Parathyroid adenoma (tissue), 2 donors: ENCODE measurements at regions not wholly inside any gene's neighbourhood (a gene's known extent, or its start where the extent isn't known, plus 50 kb on each side); places are given as distances from the start of the nearest gene placed in this dataset.
"Not testable (repeated sequence)": the region's sequence is repeated elsewhere in the genome, so short reads cannot be mapped to it uniquely, and the experiment has no call there.

Experiments used
- H2AFZ ChIP-seq: fragments of 300-600 bp; sonication (generic); one replicate; pipeline ENCODE4 v1.7.0; 2017; ENCODE audit warnings: antibody characterized with exemption, mild to moderate bottlenecking
- H3K27ac ChIP-seq: fragments of 300-600 bp; sonication (generic); one replicate; pipeline ENCODE4 v1.7.0; 2017
- H3K27me3 ChIP-seq: fragments of 300-600 bp; sonication (generic); one replicate; pipeline ENCODE4 v1.7.0; 2017; ENCODE audit warnings: low read length; ENCODE audit not compliant: control insufficient read depth, insufficient read depth
- H3K36me3 ChIP-seq: fragments of 300-600 bp; sonication (generic); one replicate; pipeline ENCODE4 v1.7.0; 2017; ENCODE audit warnings: low read length; ENCODE audit not compliant: control insufficient read depth, insufficient read depth
- H3K4me1 ChIP-seq: fragments of 300-600 bp; sonication (generic); one replicate; pipeline ENCODE4 v1.7.0; 2017; ENCODE audit warnings: control low read depth
- H3K4me2 ChIP-seq: fragments of 300-600 bp; sonication (generic); one replicate; pipeline ENCODE4 v1.7.0; 2017; ENCODE audit warnings: low read length
- H3K4me3 ChIP-seq: fragments of 300-600 bp; sonication (generic); one replicate; pipeline ENCODE4 v1.7.0; 2017; ENCODE audit warnings: low read depth, low read length
- H3K79me2 ChIP-seq: fragments of 300-600 bp; sonication (generic); one replicate; pipeline ENCODE4 v1.7.0; 2017; ENCODE audit warnings: control low read depth
- H3K9ac ChIP-seq: fragments of 300-600 bp; sonication (generic); one replicate; pipeline ENCODE4 v1.7.0; 2017; ENCODE audit warnings: mild to moderate bottlenecking
- H3K9me3 ChIP-seq: fragments of 300-600 bp; sonication (generic); one replicate; pipeline ENCODE4 v1.7.0; 2017; ENCODE audit warnings: low read length; ENCODE audit not compliant: control insufficient read depth
- CTCF ChIP-seq: fragments of 300-600 bp; sonication (generic); IDR thresholded peaks from one replicate; pipeline ENCODE4 v1.7.0; 2017; ENCODE audit warnings: antibody characterized with exemption, mild to moderate bottlenecking
- donor health status: primary hyperparathyroidism.

- no peak overlapping the region for H3K9ac ChIP-seq
- no peak overlapping the region for H3K4me3 ChIP-seq
- H3K36me3 ChIP-seq: no peaks in the 10 kb centered on the region
- TF ChIP-seq CTCF: no peak
- no peak overlapping the region for H3K27ac ChIP-seq
- H3K4me2 ChIP-seq: no peak overlapping the region
- H3K79me2 ChIP-seq: no peaks in the 10 kb centered on the region
- no peaks in the 10 kb centered on the region for H3K27me3 ChIP-seq
- H3K4me1 ChIP-seq: no peaks in the 10 kb centered on the region
- no peaks in the 10 kb centered on the region for H3K9me3 ChIP-seq
- H2AFZ ChIP-seq: no peak overlapping the region
These were observed 1342.6 kb upstream of the GJE1 start for GRCh38 chr6:140790109-140790508.

GRCh38 chr6:140789466-140789865 lies 1343.3 kb upstream of the GJE1 start:
- Histone ChIP-seq H3K27ac (no peak overlapping the region), H3K27me3 (no peaks in the 10 kb centered on the region), H2AFZ (no peak overlapping the region), H3K79me2 (no peaks in the 10 kb centered on the region), H3K36me3 (no peaks in the 10 kb centered on the region), H3K4me3 (no peak overlapping the region), H3K4me1 (no peaks in the 10 kb centered on the region), H3K9me3 (no peaks in the 10 kb centered on the region), H3K9ac (no peak overlapping the region), H3K4me2 (no peak overlapping the region)
- no peak for TF ChIP-seq CTCF

- no peak overlapping the region for H3K4me3 ChIP-seq
- TF ChIP-seq CTCF: no peak
- no peaks in the 10 kb centered on the region for H3K9me3 ChIP-seq
- no peaks in the 10 kb centered on the region for H3K36me3 ChIP-seq
- H3K27me3 ChIP-seq: no peaks in the 10 kb centered on the region
- no peak overlapping the region for H3K4me2 ChIP-seq
- H3K9ac ChIP-seq: no peak overlapping the region
- H3K79me2 ChIP-seq: no peaks in the 10 kb centered on the region
- H3K4me1 ChIP-seq: no peaks in the 10 kb centered on the region
- H3K27ac ChIP-seq: no peak overlapping the region
- no peak overlapping the region for H2AFZ ChIP-seq
These were observed 1346.8 kb upstream of the GJE1 start for GRCh38 chr6:140785926-140786325.

- Histone ChIP-seq H3K4me2 (no peak overlapping the region), H3K27ac (no peak overlapping the region), H3K36me3 (no peaks in the 10 kb centered on the region), H3K9ac (no peak overlapping the region), H3K9me3 (no peaks in the 10 kb centered on the region), H3K4me3 (no peak overlapping the region), H3K79me2 (no peaks in the 10 kb centered on the region), H3K27me3 (no peaks in the 10 kb centered on the region), H3K4me1 (no peaks in the 10 kb centered on the region), H2AFZ (no peak overlapping the region)
- TF ChIP-seq CTCF: no peak
These were observed 1348.2 kb upstream of the GJE1 start for GRCh38 chr6:140784573-140784972.

GRCh38 chr6:140783504-140783903 lies 1349.2 kb upstream of the GJE1 start:
- not testable (repeated sequence) for H3K27me3 ChIP-seq, H3K4me1 ChIP-seq, H3K27ac ChIP-seq, H3K36me3 ChIP-seq, H3K79me2 ChIP-seq, H3K9me3 ChIP-seq, H3K4me3 ChIP-seq, H3K9ac ChIP-seq, H3K4me2 ChIP-seq, H2AFZ ChIP-seq
